Uterus (tissue), 3 donors: ENCODE measurements at regions not wholly inside any gene's neighbourhood (a gene's known extent, or its start where the extent isn't known, plus 50 kb on each side); places are given as distances from the start of the nearest gene placed in this dataset.
"Not testable (repeated sequence)": the region's sequence is repeated elsewhere in the genome, so short reads cannot be mapped to it uniquely, and the experiment has no call there.

Source experiments
- DNase-seq, 2 donors: peaks; one replicate each; pipeline ENCODE4 v3.0.0-alpha.2; 2019 to 2020
- H3K27ac ChIP-seq, 2 donors: fragments of 200-600 bp; sonication (generic); 1 replicate in 1 of 2; 2 replicates in 1 of 2; pipeline ENCODE4 v1.5.1; 2016 to 2018
- H3K27me3 ChIP-seq, 2 donors: fragments of 200-600 bp; sonication (generic); one replicate each; pipeline ENCODE4 v1.5.1; 2018 to 2019; ENCODE audit warnings: control low read depth in 1 of 2
- H3K36me3 ChIP-seq, 2 donors: fragments of 200-600 bp; sonication (generic); one replicate each; pipeline ENCODE4 v1.5.1; 2019; ENCODE audit warnings: control low read depth in 1 of 2
- H3K4me1 ChIP-seq, 2 donors: fragments of 200-600 bp; sonication (generic); one replicate each; pipeline ENCODE4 v1.5.1; 2018 to 2019; ENCODE audit warnings: control low read depth in 1 of 2
- H3K4me3 ChIP-seq, 2 donors: fragments of 200-600 bp; sonication (generic); 1 replicate in 1 of 2; 2 replicates in 1 of 2; pipeline ENCODE4 v1.5.1; 2018 to 2019; ENCODE audit warnings: mild to moderate bottlenecking in 1 of 2
- H3K9me3 ChIP-seq, 2 donors: fragments of 200-600 bp; sonication (generic); one replicate each; pipeline ENCODE4 v1.5.1; 2019; ENCODE audit warnings: control low read depth in 1 of 2
- POLR2A ChIP-seq, 2 donors: fragments of 450-650 bp; IDR thresholded peaks; one replicate each; pipeline ENCODE4 v1.6.1; 2016; ENCODE audit warnings: antibody characterized with exemption in 2 of 2, mild to moderate bottlenecking in 1 of 2, moderate library complexity in 1 of 2
- intact Hi-C: fragments of 100-400 bp; cut with DNase I; formaldehyde crosslinking; loops from one replicate; pipeline ENCODE4 v1.15.1; 2023; ENCODE audit warnings: low total_unique reads
- TF ChIP-seq, protein P1 (sequence below), 4 experiments: fragments of 200-600 bp in 2 of 4; fragments of 450-650 bp in 2 of 4; sonication (generic) in 2 of 4; IDR thresholded peaks; one replicate each; pipeline ENCODE4 v1.5.1; 2016 to 2019; ENCODE audit warnings: antibody characterized with exemption in 4 of 4, mild to moderate bottlenecking in 2 of 4, moderate library complexity in 1 of 4
- donor health status: DM: yes; HTN: yes; CAD: no.

DNA sequence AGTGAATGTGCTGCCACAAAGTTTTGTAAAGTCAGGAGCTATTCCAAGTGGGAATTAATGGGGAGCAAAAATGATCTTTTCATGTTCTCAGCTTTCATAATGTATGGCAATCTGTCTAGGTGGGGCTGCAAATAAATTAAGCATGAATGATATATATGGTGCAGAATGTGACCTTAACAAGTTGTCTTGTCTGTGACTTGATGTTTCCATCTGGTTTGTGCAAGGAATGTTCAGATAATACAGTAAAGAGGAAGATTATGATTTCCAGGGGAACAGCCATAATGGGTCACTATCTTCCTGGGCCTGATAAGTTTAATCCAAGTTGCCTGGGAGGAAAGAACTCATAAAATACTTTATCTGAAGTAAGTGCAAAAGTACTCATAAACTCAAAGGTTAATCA lies 1815.8 kb upstream of the FLRT2 start:
- Histone ChIP-seq H3K9me3 (no peaks in the 10 kb centered on the region), H3K4me3 (no peak overlapping the region), H3K4me1 (no peaks in the 10 kb centered on the region), H3K36me3 (no peaks in the 10 kb centered on the region), H3K27ac (no peak overlapping the region), H3K27me3 (no peaks in the 10 kb centered on the region)
- no peak for TF ChIP-seq POLR2A (IDR thresholded peaks at IDR 0.05)
- TF ChIP-seq, protein P1, sequence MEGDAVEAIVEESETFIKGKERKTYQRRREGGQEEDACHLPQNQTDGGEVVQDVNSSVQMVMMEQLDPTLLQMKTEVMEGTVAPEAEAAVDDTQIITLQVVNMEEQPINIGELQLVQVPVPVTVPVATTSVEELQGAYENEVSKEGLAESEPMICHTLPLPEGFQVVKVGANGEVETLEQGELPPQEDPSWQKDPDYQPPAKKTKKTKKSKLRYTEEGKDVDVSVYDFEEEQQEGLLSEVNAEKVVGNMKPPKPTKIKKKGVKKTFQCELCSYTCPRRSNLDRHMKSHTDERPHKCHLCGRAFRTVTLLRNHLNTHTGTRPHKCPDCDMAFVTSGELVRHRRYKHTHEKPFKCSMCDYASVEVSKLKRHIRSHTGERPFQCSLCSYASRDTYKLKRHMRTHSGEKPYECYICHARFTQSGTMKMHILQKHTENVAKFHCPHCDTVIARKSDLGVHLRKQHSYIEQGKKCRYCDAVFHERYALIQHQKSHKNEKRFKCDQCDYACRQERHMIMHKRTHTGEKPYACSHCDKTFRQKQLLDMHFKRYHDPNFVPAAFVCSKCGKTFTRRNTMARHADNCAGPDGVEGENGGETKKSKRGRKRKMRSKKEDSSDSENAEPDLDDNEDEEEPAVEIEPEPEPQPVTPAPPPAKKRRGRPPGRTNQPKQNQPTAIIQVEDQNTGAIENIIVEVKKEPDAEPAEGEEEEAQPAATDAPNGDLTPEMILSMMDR (IDR thresholded peaks at IDR 0.05) = no peak
- intact Hi-C loops = no loop called here
- DNase-seq = no peak

DNA sequence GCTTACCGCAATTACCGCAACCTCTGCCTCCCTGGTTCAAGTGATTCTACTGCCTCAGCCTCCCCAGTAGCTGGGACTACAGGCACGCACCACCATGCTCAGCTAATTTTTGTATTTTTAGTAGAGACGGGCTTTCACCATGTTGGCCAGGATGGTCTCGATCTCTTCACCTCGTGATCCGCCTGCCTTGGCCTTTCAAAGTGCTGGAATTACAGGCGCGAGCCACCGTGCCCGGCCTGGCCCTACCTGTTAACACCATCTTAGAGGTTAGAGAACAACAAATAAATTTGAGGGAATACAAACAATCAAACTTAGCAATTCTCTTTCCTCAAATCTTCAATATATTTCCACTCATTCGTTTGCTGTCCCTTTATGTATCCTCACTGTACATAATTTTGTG lies 1810.5 kb upstream of the FLRT2 start:
- H3K4me3 ChIP-seq, H3K27me3 ChIP-seq, DNase-seq, intact Hi-C loops, H3K36me3 ChIP-seq, H3K9me3 ChIP-seq, H3K27ac ChIP-seq, H3K4me1 ChIP-seq: not testable (repeated sequence)

DNA sequence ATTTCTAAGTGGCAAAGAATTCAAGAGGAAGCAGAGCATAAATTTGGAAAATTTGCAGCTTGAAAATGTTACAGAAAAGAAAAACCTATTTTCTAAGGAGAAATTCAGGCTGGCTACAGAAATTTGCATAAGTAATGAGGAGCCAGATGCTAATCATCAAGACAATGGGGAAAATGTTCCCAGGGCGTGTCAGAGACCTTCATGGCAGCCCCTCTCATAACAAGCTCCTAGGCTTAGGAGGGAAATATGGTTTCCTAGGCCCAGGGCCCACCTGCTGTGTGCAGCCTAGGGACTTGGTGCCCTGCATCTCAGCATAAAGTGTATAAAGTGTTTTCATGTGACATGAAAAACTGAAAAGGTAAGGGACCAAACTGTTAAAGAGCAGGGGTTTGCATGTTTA lies 1796.3 kb upstream of the FLRT2 start:
- no peaks in the 10 kb centered on the region for H3K9me3 ChIP-seq
- no peaks in the 10 kb centered on the region for H3K27me3 ChIP-seq
- intact Hi-C loops = no loop called here
- no peaks in the 10 kb centered on the region for H3K36me3 ChIP-seq
- no peaks in the 10 kb centered on the region for H3K4me1 ChIP-seq
- H3K27ac ChIP-seq = no peak overlapping the region
- TF ChIP-seq, protein P1 (IDR thresholded peaks at IDR 0.05) = no peak
- TF ChIP-seq POLR2A (IDR thresholded peaks at IDR 0.05) = no peak
- H3K4me3 ChIP-seq = no peak overlapping the region
- DNase-seq = no peak

DNA sequence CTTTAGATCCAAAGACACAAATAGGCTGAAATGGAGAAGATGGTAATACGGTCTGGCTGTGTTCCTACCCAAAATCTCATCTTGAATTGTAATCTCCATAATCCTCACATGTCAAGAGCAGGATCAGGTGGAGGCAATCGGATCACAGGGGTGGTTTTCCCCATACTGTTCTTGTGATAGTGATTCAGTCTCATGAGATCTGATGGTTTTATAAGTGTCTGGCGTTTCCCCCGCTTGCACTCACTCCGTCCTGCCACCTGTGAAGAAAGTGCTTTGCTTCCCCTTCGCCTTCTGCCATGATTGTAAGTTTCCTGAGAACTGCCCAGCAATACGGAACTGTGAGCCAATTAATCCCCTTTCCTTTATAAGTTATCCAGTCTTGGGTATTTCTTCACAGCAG lies 1795.5 kb upstream of the FLRT2 start:
- H3K4me3 ChIP-seq = no peak overlapping the region
- H3K27ac ChIP-seq = no peak overlapping the region
- no peaks in the 10 kb centered on the region for H3K27me3 ChIP-seq
- DNase-seq = no peak
- no peaks in the 10 kb centered on the region for H3K4me1 ChIP-seq
- intact Hi-C loops = no loop called here
- H3K36me3 ChIP-seq = no peaks in the 10 kb centered on the region
- TF ChIP-seq, protein P1 (IDR thresholded peaks at IDR 0.05) = no peak
- TF ChIP-seq POLR2A (IDR thresholded peaks at IDR 0.05) = no peak
- H3K9me3 ChIP-seq = no peaks in the 10 kb centered on the region

DNA sequence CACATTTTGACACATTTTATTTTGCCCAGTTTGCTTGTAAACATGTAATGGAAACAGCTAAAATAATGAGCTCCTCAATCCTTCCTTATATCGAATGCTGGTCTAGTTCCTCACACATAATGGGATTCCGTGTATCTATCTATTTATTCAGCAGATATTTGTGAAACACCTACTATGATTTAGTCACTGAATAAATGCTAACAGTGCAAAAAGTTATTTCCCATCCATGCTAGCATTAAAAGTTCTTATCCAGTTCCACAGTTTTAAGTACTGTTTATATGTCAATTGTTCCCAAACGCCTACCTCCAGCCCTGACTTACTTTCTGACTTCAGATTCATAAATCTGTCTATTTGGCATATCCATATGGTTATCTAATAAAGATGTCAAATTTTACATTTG lies 1788.7 kb upstream of the FLRT2 start:
- no peak for DNase-seq
- Histone ChIP-seq H3K4me3 (no peak overlapping the region), H3K4me1 (no peaks in the 10 kb centered on the region), H3K27ac (no peak overlapping the region), H3K27me3 (no peaks in the 10 kb centered on the region), H3K36me3 (no peaks in the 10 kb centered on the region), H3K9me3 (no peaks in the 10 kb centered on the region)
- intact Hi-C loops = no loop called here
- TF ChIP-seq POLR2A (IDR thresholded peaks at IDR 0.05) = no peak
- TF ChIP-seq, protein P1 (IDR thresholded peaks at IDR 0.05) = no peak

DNA sequence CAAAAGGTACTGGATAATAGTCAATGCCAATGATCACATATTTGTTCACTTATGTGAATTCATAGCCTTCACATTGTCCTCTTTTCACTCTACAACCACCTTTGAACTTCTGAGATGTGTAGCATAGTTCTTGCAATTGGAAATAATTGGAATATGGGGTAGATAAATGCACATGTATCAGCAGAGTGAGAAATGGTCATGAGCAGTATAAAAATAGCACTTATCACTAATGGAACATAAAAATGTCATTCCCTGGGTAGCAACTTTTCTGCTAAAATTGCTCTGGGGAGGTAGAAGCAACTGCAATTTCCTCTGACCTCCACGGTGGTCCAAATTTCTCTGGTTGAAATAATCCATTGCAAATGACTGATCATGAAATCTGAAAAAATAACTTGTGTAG lies 1785.7 kb upstream of the FLRT2 start:
- TF ChIP-seq POLR2A (IDR thresholded peaks at IDR 0.05) = no peak
- TF ChIP-seq, protein P1 (IDR thresholded peaks at IDR 0.05) = no peak
- intact Hi-C loops = no loop called here
- no peaks in the 10 kb centered on the region for H3K4me1 ChIP-seq
- H3K27me3 ChIP-seq = no peaks in the 10 kb centered on the region
- no peaks in the 10 kb centered on the region for H3K36me3 ChIP-seq
- no peak overlapping the region for H3K27ac ChIP-seq
- no peak for DNase-seq
- H3K4me3 ChIP-seq = no peak overlapping the region
- H3K9me3 ChIP-seq = no peaks in the 10 kb centered on the region
